ENCODE measurements at regions not wholly inside any gene's neighbourhood (a gene's known extent, or its start where the extent isn't known, plus 50 kb on each side); places are given as distances from the start of the nearest gene placed in this dataset.

- Histone ChIP-seq H3K27me3 (no peaks in the 10 kb centered on the region; the same call in 1 of the 2 replicates), H3K4me3 (no peak overlapping the region), H3K9me3 (no peaks in the 10 kb centered on the region), H3K36me3 (no peaks in the 10 kb centered on the region)
- DNase-seq: no peak
Measured at GRCh38 chr1:182003953-182004586, 57.4 kb downstream of the ZNF648 start.

GRCh38 chr1:182003025-182003725 is 58.3 kb downstream of the ZNF648 start:
- H3K4me3 ChIP-seq: no peak overlapping the region

GRCh38 chr1:182002570-182002969 is 58.9 kb downstream of the ZNF648 start:
- Histone ChIP-seq H3K27me3 (no peaks in the 10 kb centered on the region), H3K36me3 (no peaks in the 10 kb centered on the region), H3K4me3 (no peak overlapping the region), H3K9me3 (no peaks in the 10 kb centered on the region)
- DNase-seq: no peak

More at GRCh38 chr1:182003025-182003725, 58.3 kb downstream of the ZNF648 start:
- DNase-seq: no peak
- no peaks in the 10 kb centered on the region for H3K36me3 ChIP-seq
- H3K27me3 ChIP-seq: no peaks in the 10 kb centered on the region
- no peaks in the 10 kb centered on the region for H3K9me3 ChIP-seq

- DNase-seq: no peak
- Histone ChIP-seq H3K4me3 (no peak overlapping the region), H3K9me3 (no peaks in the 10 kb centered on the region), H3K36me3 (no peaks in the 10 kb centered on the region), H3K27me3 (peaks cover 2% of the 10 kb centered on the region)
Measured at GRCh38 chr1:181998858-181999257, 62.7 kb downstream of the ZNF648 start.

GRCh38 chr1:181992072-181992471 is 69.4 kb downstream of the ZNF648 start:
- no peak for DNase-seq
- H3K36me3 ChIP-seq: no peaks in the 10 kb centered on the region
- no peak overlapping the region for H3K4me3 ChIP-seq
- peaks cover 11% of the 10 kb centered on the region for H3K27me3 ChIP-seq
- no peaks in the 10 kb centered on the region for H3K9me3 ChIP-seq

- no peak overlapping the region for H3K4me3 ChIP-seq
- H3K9me3 ChIP-seq: no peaks in the 10 kb centered on the region
- no peak for DNase-seq
- no peaks in the 10 kb centered on the region for H3K36me3 ChIP-seq
- H3K27me3 ChIP-seq: peaks cover 9% of the 10 kb centered on the region
Measured at GRCh38 chr1:181990728-181991127, 70.8 kb downstream of the ZNF648 start.

GRCh38 chr1:181989261-181989920 is 72.1 kb downstream of the ZNF648 start:
- H3K9me3 ChIP-seq: no peaks in the 10 kb centered on the region
- H3K36me3 ChIP-seq: no peaks in the 10 kb centered on the region
- DNase-seq: no peak
- H3K4me3 ChIP-seq: no peak overlapping the region
- peaks cover 9% of the 10 kb centered on the region for H3K27me3 ChIP-seq

- H3K4me3 ChIP-seq: no peak overlapping the region
- no peaks in the 10 kb centered on the region for H3K9me3 ChIP-seq
- peaks cover 6% of the 10 kb centered on the region for H3K27me3 ChIP-seq
- DNase-seq: no peak
- no peaks in the 10 kb centered on the region for H3K36me3 ChIP-seq
Measured at GRCh38 chr1:181987996-181988395, 73.5 kb downstream of the ZNF648 start.

- no peak for DNase-seq
- no peak overlapping the region for H3K4me3 ChIP-seq
- no peaks in the 10 kb centered on the region for H3K9me3 ChIP-seq
- peaks cover 6% of the 10 kb centered on the region for H3K27me3 ChIP-seq
- no peaks in the 10 kb centered on the region for H3K36me3 ChIP-seq
Measured at GRCh38 chr1:181987334-181987895, 74.1 kb downstream of the ZNF648 start.

GRCh38 chr1:181986907-181987305 is 74.6 kb downstream of the ZNF648 start:
- peaks cover 1% of the 10 kb centered on the region for H3K27me3 ChIP-seq
- no peaks in the 10 kb centered on the region for H3K36me3 ChIP-seq
- H3K4me3 ChIP-seq: no peak overlapping the region
- DNase-seq: no peak
- no peaks in the 10 kb centered on the region for H3K9me3 ChIP-seq

- H3K9me3 ChIP-seq: no peaks in the 10 kb centered on the region
- no peaks in the 10 kb centered on the region; the same call in 1 of the 2 replicates for H3K27me3 ChIP-seq
- no peaks in the 10 kb centered on the region for H3K36me3 ChIP-seq
- no peak for DNase-seq
- no peak overlapping the region for H3K4me3 ChIP-seq
Measured at GRCh38 chr1:181985936-181986906, 75.3 kb downstream of the ZNF648 start.

- no peaks in the 10 kb centered on the region for H3K9me3 ChIP-seq
Measured at GRCh38 chr1:181985281-181985680, 76.2 kb downstream of the ZNF648 start.

GRCh38 chr1:181984006-181984405 is 77.5 kb downstream of the ZNF648 start:
- Histone ChIP-seq H3K27me3 (no peaks in the 10 kb centered on the region; the same call in 1 of the 2 replicates), H3K9me3 (peaks cover 4% of the 10 kb centered on the region; the same call in 1 of the 2 replicates)

More at GRCh38 chr1:181985281-181985680, 76.2 kb downstream of the ZNF648 start:
- Histone ChIP-seq H3K27me3 (no peaks in the 10 kb centered on the region; the same call in 1 of the 2 replicates), H3K36me3 (no peaks in the 10 kb centered on the region), H3K4me3 (no peak overlapping the region)
- no peak for DNase-seq

GRCh38 chr1:181981821-181982220 is 79.7 kb downstream of the ZNF648 start:
- Histone ChIP-seq H3K9me3 (peaks cover 6% of the 10 kb centered on the region; the same call in 1 of the 2 replicates), H3K27me3 (no peaks in the 10 kb centered on the region; the same call in 1 of the 2 replicates), H3K36me3 (no peaks in the 10 kb centered on the region), H3K4me3 (no peak overlapping the region)
- DNase-seq: no peak

More at GRCh38 chr1:181984006-181984405, 77.5 kb downstream of the ZNF648 start:
- DNase-seq: no peak
- no peak overlapping the region for H3K4me3 ChIP-seq
- no peaks in the 10 kb centered on the region for H3K36me3 ChIP-seq

- Histone ChIP-seq H3K27me3 (no peaks in the 10 kb centered on the region; the same call in 1 of the 2 replicates), H3K9me3 (no peaks in the 10 kb centered on the region), H3K4me3 (no peak overlapping the region), H3K36me3 (no peaks in the 10 kb centered on the region)
- DNase-seq: peak; percentile 23
Measured at GRCh38 chr1:181972256-181972655, 89.3 kb downstream of the ZNF648 start.

GRCh38 chr1:181971424-181971823 is 90.1 kb downstream of the ZNF648 start:
- H3K9me3 ChIP-seq: no peaks in the 10 kb centered on the region
- H3K36me3 ChIP-seq: no peaks in the 10 kb centered on the region
- no peak for DNase-seq
- no peak overlapping the region for H3K4me3 ChIP-seq
- no peaks in the 10 kb centered on the region; the same call in 1 of the 2 replicates for H3K27me3 ChIP-seq

Data from MG63 (cell line).